H4 (cell line): ENCODE measurements at regions not wholly inside any gene's neighbourhood (a gene's known extent, or its start where the extent isn't known, plus 50 kb on each side); places are given as distances from the start of the nearest gene placed in this dataset.

Experiments used
- DNase-seq: peaks from one replicate; pipeline ENCODE4 v3.0.0-alpha.2; 2015; ENCODE audit warnings: low spot score

- DNase-seq: peak; percentile 44
Measured at GRCh38 chr15:38672814-38673670, 108.4 kb upstream of the RASGRP1 start.

GRCh38 chr15:38674448-38674847 is 109.8 kb upstream of the RASGRP1 start:
- no peak for DNase-seq

- no peak for DNase-seq
Measured at GRCh38 chr15:38678281-38678680, 113.7 kb upstream of the RASGRP1 start.

- DNase-seq: no peak
Measured at GRCh38 chr15:38680775-38681174, 116.2 kb upstream of the RASGRP1 start.

- DNase-seq: no peak
Measured at GRCh38 chr15:38682363-38682762, 117.7 kb upstream of the RASGRP1 start.

GRCh38 chr15:38682861-38683260 is 118.2 kb upstream of the RASGRP1 start:
- DNase-seq: no peak

- DNase-seq: peak; percentile 44
Measured at GRCh38 chr15:38683382-38684242, 119.0 kb upstream of the RASGRP1 start.

GRCh38 chr15:38684440-38685010 is 119.9 kb upstream of the RASGRP1 start:
- DNase-seq: no peak

- no peak for DNase-seq
Measured at GRCh38 chr15:38685686-38686339, 121.2 kb upstream of the RASGRP1 start.

- DNase-seq: no peak
Measured at GRCh38 chr15:38687340-38687739, 122.7 kb upstream of the RASGRP1 start.

GRCh38 chr15:38687775-38688495 is 123.3 kb upstream of the RASGRP1 start:
- no peak for DNase-seq

- DNase-seq: no peak
Measured at GRCh38 chr15:38688761-38689160, 124.1 kb upstream of the RASGRP1 start.

- DNase-seq: no peak
Measured at GRCh38 chr15:38689522-38689921, 124.9 kb upstream of the RASGRP1 start.

- DNase-seq: no peak
Measured at GRCh38 chr15:38690216-38690615, 125.6 kb upstream of the RASGRP1 start.

GRCh38 chr15:38690719-38691332 is 126.2 kb upstream of the RASGRP1 start:
- DNase-seq: peak; percentile 65

GRCh38 chr15:38691377-38691776 is 126.8 kb upstream of the RASGRP1 start:
- no peak for DNase-seq

GRCh38 chr15:38691965-38692788 is 127.6 kb upstream of the RASGRP1 start:
- DNase-seq: no peak

GRCh38 chr15:38692789-38693062 is 128.1 kb upstream of the RASGRP1 start:
- no peak for DNase-seq

GRCh38 chr15:38695249-38696108 is 130.9 kb upstream of the RASGRP1 start:
- DNase-seq: no peak
